ENCODE measurements at regions not wholly inside any gene's neighbourhood (a gene's known extent, or its start where the extent isn't known, plus 50 kb on each side); places are given as distances from the start of the nearest gene placed in this dataset.

DNA sequence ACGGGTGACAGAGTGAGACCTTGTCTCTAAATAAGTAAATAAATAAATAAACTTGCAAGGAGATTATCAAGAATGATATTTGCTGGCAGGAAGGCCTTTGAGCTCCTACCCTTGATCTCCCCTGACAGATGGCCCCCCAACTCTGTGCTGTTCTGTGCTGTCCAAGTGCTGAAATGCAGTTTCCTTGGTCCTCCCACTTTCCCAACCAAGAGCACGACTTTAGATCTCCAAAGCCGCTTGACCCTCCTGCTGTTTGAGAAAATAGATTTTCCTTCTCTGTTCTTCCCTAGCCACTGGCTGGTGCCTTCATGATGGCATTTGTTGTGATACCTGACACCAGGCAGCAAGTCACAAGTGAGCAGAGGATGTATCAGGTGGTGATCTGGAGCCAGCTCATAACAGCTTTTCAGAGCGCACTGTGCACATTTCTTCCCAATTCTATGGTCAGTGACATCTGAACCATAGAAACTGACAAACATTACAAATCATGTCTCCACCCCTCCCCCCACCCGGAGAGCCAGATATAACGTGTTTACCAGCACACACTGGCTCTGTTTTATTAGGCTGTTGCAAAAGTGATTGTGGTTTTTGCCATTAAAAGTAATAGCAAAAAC, 80.0 kb upstream of the PUM3 start:
- TF ChIP-seq, protein P1, sequence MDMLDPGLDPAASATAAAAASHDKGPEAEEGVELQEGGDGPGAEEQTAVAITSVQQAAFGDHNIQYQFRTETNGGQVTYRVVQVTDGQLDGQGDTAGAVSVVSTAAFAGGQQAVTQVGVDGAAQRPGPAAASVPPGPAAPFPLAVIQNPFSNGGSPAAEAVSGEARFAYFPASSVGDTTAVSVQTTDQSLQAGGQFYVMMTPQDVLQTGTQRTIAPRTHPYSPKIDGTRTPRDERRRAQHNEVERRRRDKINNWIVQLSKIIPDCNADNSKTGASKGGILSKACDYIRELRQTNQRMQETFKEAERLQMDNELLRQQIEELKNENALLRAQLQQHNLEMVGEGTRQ (IDR thresholded peaks at IDR 0.05; ENCODE audit: borderline replicate concordance, low read depth, low read length), result no peak
- TF ChIP-seq, protein P2, sequence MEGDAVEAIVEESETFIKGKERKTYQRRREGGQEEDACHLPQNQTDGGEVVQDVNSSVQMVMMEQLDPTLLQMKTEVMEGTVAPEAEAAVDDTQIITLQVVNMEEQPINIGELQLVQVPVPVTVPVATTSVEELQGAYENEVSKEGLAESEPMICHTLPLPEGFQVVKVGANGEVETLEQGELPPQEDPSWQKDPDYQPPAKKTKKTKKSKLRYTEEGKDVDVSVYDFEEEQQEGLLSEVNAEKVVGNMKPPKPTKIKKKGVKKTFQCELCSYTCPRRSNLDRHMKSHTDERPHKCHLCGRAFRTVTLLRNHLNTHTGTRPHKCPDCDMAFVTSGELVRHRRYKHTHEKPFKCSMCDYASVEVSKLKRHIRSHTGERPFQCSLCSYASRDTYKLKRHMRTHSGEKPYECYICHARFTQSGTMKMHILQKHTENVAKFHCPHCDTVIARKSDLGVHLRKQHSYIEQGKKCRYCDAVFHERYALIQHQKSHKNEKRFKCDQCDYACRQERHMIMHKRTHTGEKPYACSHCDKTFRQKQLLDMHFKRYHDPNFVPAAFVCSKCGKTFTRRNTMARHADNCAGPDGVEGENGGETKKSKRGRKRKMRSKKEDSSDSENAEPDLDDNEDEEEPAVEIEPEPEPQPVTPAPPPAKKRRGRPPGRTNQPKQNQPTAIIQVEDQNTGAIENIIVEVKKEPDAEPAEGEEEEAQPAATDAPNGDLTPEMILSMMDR (IDR thresholded peaks at IDR 0.05), result no peak
- TF ChIP-seq EZH2phosphoT487 (IDR thresholded peaks at IDR 0.05; ENCODE audit: borderline replicate concordance, low read depth) (no peak), TCF12 (IDR thresholded peaks at IDR 0.05) (no peak), POLR2AphosphoS5 (IDR thresholded peaks at IDR 0.05; ENCODE audit: low read depth, low read length) (no peak), SMC3 (IDR thresholded peaks at IDR 0.05; ENCODE audit: low read depth, low read length) (no peak), NRF1 (IDR thresholded peaks at IDR 0.05; ENCODE audit: low read depth, low read length) (no peak)
- TF ChIP-seq, protein P3, sequence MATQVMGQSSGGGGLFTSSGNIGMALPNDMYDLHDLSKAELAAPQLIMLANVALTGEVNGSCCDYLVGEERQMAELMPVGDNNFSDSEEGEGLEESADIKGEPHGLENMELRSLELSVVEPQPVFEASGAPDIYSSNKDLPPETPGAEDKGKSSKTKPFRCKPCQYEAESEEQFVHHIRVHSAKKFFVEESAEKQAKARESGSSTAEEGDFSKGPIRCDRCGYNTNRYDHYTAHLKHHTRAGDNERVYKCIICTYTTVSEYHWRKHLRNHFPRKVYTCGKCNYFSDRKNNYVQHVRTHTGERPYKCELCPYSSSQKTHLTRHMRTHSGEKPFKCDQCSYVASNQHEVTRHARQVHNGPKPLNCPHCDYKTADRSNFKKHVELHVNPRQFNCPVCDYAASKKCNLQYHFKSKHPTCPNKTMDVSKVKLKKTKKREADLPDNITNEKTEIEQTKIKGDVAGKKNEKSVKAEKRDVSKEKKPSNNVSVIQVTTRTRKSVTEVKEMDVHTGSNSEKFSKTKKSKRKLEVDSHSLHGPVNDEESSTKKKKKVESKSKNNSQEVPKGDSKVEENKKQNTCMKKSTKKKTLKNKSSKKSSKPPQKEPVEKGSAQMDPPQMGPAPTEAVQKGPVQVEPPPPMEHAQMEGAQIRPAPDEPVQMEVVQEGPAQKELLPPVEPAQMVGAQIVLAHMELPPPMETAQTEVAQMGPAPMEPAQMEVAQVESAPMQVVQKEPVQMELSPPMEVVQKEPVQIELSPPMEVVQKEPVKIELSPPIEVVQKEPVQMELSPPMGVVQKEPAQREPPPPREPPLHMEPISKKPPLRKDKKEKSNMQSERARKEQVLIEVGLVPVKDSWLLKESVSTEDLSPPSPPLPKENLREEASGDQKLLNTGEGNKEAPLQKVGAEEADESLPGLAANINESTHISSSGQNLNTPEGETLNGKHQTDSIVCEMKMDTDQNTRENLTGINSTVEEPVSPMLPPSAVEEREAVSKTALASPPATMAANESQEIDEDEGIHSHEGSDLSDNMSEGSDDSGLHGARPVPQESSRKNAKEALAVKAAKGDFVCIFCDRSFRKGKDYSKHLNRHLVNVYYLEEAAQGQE (IDR thresholded peaks at IDR 0.05; ENCODE audit: low read depth, low read length), result peak; percentile 80
- TF ChIP-seq, protein P4, sequence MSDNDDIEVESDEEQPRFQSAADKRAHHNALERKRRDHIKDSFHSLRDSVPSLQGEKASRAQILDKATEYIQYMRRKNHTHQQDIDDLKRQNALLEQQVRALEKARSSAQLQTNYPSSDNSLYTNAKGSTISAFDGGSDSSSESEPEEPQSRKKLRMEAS (IDR thresholded peaks at IDR 0.05; ENCODE audit: low read depth), result no peak

Data from SK-N-SH (cell line).